ENCODE measurements at regions not wholly inside any gene's neighbourhood (a gene's known extent, or its start where the extent isn't known, plus 50 kb on each side); places are given as distances from the start of the nearest gene placed in this dataset. TPM values are rescaled to one million over a fixed set of nuclear protein-coding genes. Genes with fewer than 3 reads are reported as not detected.

Small RNA genes lying in the stretch of these regions (small RNA-seq; reads per million reads assigned to genes)
- gene RF00096: not detected

Measured in K562 (cell line).